H1 (cell line): ENCODE measurements at regions not wholly inside any gene's neighbourhood (a gene's known extent, or its start where the extent isn't known, plus 50 kb on each side); places are given as distances from the start of the nearest gene placed in this dataset.

ENCODE experiments used
- EP300 ChIP-seq, 2 experiments: IDR thresholded peaks; 1 replicate in 1 of 2; 2 replicates in 1 of 2; pipeline ENCODE4 v1.6.1; 2011 to 2012; ENCODE audit warnings: low read depth in 2 of 2, low read length in 2 of 2, mild to moderate bottlenecking in 2 of 2, borderline replicate concordance in 1 of 2, inconsistent platforms in 1 of 2, moderate library complexity in 1 of 2
- KDM4A ChIP-seq: IDR thresholded peaks from one replicate; pipeline ENCODE4 v1.7.1; 2012; ENCODE audit warnings: low read depth, mild to moderate bottlenecking, moderate library complexity, low read length, inconsistent platforms; ENCODE audit not compliant: severe bottlenecking
- RNF2 ChIP-seq: fragments of 200-900, 300-1000 bp; sonication (generic); IDR thresholded peaks from 2 replicates; pipeline ENCODE4 v1.7.1; 2016; ENCODE audit warnings: borderline replicate concordance, low read depth, mild to moderate bottlenecking, antibody characterized with exemption, low read length; ENCODE audit not compliant: poor library complexity, severe bottlenecking; ENCODE audit errors: missing control alignments
- SIN3A ChIP-seq, 2 experiments: IDR thresholded peaks in 1 of 2; conservative IDR thresholded peaks in 1 of 2; 2 replicates each; pipeline ENCODE4 v1.6.1; 2011 to 2012; ENCODE audit warnings: low read length in 2 of 2, improper control_type of control experiment in 1 of 2, low read depth in 1 of 2, mild to moderate bottlenecking in 1 of 2
- SP2 ChIP-seq: IDR thresholded peaks from 2 replicates; pipeline ENCODE4 v1.6.1; 2012; ENCODE audit warnings: mild to moderate bottlenecking, low read length, inconsistent platforms
- TBP ChIP-seq: IDR thresholded peaks from 2 replicates; pipeline ENCODE4 v1.6.1; 2011; ENCODE audit warnings: low read depth, low read length, improper control_type of control experiment
- TF ChIP-seq, protein P1 (sequence below), 3 experiments: IDR thresholded peaks; 1 replicate in 2 of 3; 2 replicates in 1 of 3; pipeline versions ENCODE4 v1.5.1 to v1.6.1; 2011; ENCODE audit warnings: low read length in 3 of 3, mild to moderate bottlenecking in 3 of 3, inconsistent platforms in 2 of 3, low read depth in 1 of 3, moderate library complexity in 1 of 3; ENCODE audit not compliant: insufficient read depth in 1 of 3; ENCODE audit errors: control extremely low read depth in 1 of 3

DNA sequence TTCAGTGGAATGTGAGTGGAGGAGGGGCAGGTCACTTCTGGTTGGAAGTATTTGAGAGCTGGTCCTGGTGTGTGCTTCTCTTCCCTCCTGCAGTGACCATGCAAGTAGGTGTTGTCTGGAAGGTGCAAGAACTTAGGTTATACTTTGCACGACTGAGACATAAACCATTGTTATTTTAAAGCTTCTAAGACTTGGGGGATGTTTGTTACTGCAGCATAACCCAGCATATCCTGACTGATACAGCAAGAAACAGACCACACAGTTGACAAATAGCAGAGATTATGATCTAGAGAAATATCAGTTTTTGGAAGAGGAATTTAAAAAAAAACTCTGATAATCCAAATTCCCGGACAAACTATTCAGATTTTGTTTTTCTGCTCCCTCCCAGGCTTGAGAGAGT is 130.8 kb downstream of the ACTR3 start (continued):
- TF ChIP-seq KDM4A: no peak
- TF ChIP-seq, protein P1, sequence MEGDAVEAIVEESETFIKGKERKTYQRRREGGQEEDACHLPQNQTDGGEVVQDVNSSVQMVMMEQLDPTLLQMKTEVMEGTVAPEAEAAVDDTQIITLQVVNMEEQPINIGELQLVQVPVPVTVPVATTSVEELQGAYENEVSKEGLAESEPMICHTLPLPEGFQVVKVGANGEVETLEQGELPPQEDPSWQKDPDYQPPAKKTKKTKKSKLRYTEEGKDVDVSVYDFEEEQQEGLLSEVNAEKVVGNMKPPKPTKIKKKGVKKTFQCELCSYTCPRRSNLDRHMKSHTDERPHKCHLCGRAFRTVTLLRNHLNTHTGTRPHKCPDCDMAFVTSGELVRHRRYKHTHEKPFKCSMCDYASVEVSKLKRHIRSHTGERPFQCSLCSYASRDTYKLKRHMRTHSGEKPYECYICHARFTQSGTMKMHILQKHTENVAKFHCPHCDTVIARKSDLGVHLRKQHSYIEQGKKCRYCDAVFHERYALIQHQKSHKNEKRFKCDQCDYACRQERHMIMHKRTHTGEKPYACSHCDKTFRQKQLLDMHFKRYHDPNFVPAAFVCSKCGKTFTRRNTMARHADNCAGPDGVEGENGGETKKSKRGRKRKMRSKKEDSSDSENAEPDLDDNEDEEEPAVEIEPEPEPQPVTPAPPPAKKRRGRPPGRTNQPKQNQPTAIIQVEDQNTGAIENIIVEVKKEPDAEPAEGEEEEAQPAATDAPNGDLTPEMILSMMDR (IDR thresholded peaks at IDR 0.05; ENCODE audit: control extremely low read depth in 1 of 3, insufficient read depth in 1 of 3, low read depth in 1 of 3, low read length in 3 of 3): no peak
- no peak for TF ChIP-seq SIN3A (conservative IDR thresholded peaks at IDR 0.05 in 1 of 2, IDR thresholded peaks at IDR 0.05 in 1 of 2; ENCODE audit: low read depth in 1 of 2, low read length in 2 of 2)
- no peak for TF ChIP-seq SP2
- TF ChIP-seq RNF2: no peak
- no peak for TF ChIP-seq TBP
- no peak for TF ChIP-seq EP300 (IDR thresholded peaks at IDR 0.05; ENCODE audit: borderline replicate concordance in 1 of 2, low read depth in 2 of 2, low read length in 2 of 2)
